Activated T-cell treated with anti-CD3 and anti-CD28 coated beads, Interleukin-2, amount 50 U/mL, for 1 hour (primary cell): ENCODE measurements at regions not wholly inside any gene's neighbourhood (a gene's known extent, or its start where the extent isn't known, plus 50 kb on each side); places are given as distances from the start of the nearest gene placed in this dataset.

Experiments used
- DNase-seq: peaks from one replicate; pipeline ENCODE4 v3.0.0-alpha.2; 2020

- DNase-seq = no peak
These were observed 452.9 kb upstream of the AKR1E2 start for GRCh38 chr10:4373098-4373497.

- DNase-seq = no peak
These were observed 453.4 kb upstream of the AKR1E2 start for GRCh38 chr10:4372601-4373000.

GRCh38 chr10:4371691-4372295, 454.2 kb upstream of the AKR1E2 start:
- DNase-seq = no peak

- no peak for DNase-seq
These were observed 455.6 kb upstream of the AKR1E2 start for GRCh38 chr10:4370376-4370775.

GRCh38 chr10:4361581-4361980, 464.4 kb upstream of the AKR1E2 start:
- DNase-seq = no peak

- DNase-seq = no peak
These were observed 467.0 kb upstream of the AKR1E2 start for GRCh38 chr10:4359003-4359402.

GRCh38 chr10:4357911-4358310, 468.1 kb upstream of the AKR1E2 start:
- DNase-seq = no peak

GRCh38 chr10:4355350-4355749, 470.7 kb upstream of the AKR1E2 start:
- DNase-seq = no peak

- DNase-seq = no peak
These were observed 471.6 kb upstream of the AKR1E2 start for GRCh38 chr10:4354382-4354812.

- DNase-seq = no peak
These were observed 472.0 kb upstream of the AKR1E2 start for GRCh38 chr10:4353964-4354363.

- no peak for DNase-seq
These were observed 472.9 kb upstream of the AKR1E2 start for GRCh38 chr10:4353059-4353655.

- DNase-seq = no peak
These were observed 473.5 kb upstream of the AKR1E2 start for GRCh38 chr10:4352414-4352961.

GRCh38 chr10:4351723-4352413, 474.1 kb upstream of the AKR1E2 start:
- DNase-seq = no peak

GRCh38 chr10:4347397-4347796, 478.6 kb upstream of the AKR1E2 start:
- no peak for DNase-seq

GRCh38 chr10:4345877-4346646, 479.9 kb upstream of the AKR1E2 start:
- DNase-seq = no peak

- no peak for DNase-seq
These were observed 481.5 kb upstream of the AKR1E2 start for GRCh38 chr10:4344492-4344994.

GRCh38 chr10:4343873-4344272, 482.1 kb upstream of the AKR1E2 start:
- DNase-seq = no peak

- DNase-seq = no peak
These were observed 482.9 kb upstream of the AKR1E2 start for GRCh38 chr10:4343091-4343490.

- no peak for DNase-seq
These were observed 487.2 kb upstream of the AKR1E2 start for GRCh38 chr10:4338768-4339167.

- no peak for DNase-seq
These were observed 488.4 kb upstream of the AKR1E2 start for GRCh38 chr10:4337563-4337962.

- DNase-seq = no peak
These were observed 491.1 kb upstream of the AKR1E2 start for GRCh38 chr10:4334871-4335270.

- no peak for DNase-seq
These were observed 492.0 kb upstream of the AKR1E2 start for GRCh38 chr10:4334015-4334414.

GRCh38 chr10:4333459-4333894, 492.5 kb upstream of the AKR1E2 start:
- DNase-seq = no peak
